CD4-positive, alpha-beta T cell treated with Interleukin-17A for 4 hours (primary cell): ENCODE measurements at regions not wholly inside any gene's neighbourhood (a gene's known extent, or its start where the extent isn't known, plus 50 kb on each side); places are given as distances from the start of the nearest gene placed in this dataset.
"Not testable (repeated sequence)": the region's sequence is repeated elsewhere in the genome, so short reads cannot be mapped to it uniquely, and the experiment has no call there.

Experiments used
- DNase-seq: peaks from one replicate; pipeline ENCODE4 v3.0.0-alpha.2; 2020; ENCODE audit warnings: mixed read lengths

DNA sequence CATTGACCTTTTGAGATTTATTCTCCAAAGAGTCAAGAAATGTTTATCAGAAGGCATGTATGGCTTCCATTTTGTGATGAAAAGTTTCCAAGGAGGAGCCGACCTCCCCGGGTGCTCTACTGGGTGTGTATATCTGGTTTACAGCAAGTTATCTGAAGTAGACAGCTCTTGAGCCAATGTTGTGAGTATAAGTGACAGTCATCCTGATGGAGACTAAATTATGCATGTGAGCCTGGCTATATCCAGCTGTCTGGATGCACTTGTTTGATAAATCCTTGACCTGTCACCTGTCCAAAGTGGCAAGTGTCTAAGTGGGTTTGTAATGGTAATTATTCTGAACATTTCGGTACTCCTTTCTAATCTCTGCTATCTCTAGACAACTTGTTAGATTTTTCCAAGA lies 142.2 kb downstream of the NR2F2 start:
- DNase-seq, result no peak

DNA sequence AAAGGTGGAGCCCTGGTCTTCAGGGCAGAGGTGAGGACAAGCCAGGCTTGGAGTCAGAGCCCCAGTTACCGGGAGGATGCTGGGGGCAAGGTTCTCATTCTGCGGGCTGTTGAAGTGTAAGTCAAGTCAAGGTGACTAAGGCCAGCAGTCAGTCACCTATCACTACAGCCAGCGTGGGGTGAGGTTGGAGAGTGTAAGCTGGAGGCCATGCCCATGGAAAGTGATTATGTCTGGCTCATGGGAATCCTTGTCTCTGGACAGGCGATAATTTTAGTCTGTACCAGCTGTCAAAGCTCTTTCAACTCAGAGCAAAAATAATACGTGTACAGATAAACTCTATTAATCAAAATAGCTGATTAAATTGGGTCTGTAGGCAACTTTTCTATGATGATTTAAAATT lies 143.1 kb downstream of the NR2F2 start:
- no peak for DNase-seq

DNA sequence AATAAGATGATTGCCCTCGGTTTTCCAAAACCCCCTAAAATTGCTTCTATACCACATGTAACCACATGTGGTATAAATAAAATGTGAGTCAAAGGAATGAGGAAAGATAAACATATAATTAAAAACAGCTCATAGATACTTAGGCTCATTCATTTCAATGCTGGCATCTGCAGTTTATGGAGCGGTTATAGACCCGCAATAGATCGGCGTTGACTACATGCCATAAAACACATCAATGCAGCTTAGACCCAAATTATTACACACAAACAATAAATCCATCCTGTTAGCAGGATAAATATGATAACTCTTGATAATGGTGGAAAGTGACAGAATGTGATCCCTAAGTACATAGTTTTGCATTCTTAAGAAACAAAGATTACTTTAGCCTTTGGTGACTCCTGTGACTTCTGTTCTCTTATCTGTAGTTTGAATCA lies 143.7 kb downstream of the NR2F2 start:
- DNase-seq, result no peak

GRCh38 chr15:96477227-96477626 lies 146.7 kb downstream of the NR2F2 start:
- DNase-seq, result no peak

DNA sequence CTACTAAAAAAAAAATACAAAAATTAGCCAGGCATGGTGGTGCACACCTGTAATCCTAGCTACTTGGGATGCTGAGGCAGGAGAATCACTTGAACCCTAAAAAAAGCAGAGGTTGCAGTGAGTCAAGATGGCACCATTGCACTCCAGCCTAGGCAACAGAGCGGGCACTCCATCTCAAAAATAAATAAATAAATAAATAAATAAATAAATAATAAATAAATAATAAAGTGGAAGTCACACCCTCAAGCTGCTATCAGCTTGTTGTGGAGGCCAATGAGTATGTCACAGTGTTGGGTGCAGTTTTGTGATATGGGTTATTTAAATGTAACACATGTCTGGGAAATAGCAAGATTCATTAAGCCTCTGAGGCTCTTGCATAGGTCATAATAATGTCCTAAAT lies 153.9 kb downstream of the NR2F2 start:
- DNase-seq, result not testable (repeated sequence)

DNA sequence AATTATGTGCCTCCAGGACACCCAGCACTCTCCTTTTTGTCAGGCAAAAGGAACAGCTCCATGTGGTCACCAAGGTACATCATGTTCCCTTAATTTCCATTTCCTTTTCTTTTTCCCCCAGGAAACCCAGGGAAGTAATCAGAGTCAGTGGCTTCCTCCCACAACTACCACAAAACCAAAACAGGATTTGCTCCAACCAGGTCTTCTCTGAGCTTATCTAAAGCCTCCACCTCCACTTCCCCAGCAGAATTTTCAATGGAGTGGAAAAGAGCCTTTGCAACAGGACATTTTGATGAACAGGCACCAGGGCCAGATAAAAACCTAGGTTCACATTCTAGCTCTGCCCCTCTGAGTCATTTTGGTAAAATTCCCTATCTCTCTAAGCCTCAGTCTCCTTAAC lies 154.3 kb downstream of the NR2F2 start:
- no peak for DNase-seq

DNA sequence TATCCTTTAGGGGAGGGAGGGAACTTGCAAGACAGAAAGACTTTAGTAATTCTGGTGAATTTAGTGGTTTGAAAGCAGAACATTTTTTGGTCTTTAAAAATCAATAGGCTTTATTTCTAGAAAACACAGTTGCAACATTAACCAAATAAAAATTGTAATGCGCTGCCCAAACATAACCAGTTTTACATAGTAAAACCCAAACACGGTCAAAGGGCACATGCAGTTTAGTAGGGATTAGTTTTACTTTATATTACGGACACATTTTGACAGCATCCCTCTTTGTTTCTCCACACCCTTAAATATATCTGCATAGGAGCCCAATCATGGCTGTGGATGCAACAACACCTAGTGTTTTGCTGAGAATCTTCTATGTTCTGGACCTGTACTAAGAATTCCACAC lies 156.7 kb downstream of the NR2F2 start:
- no peak for DNase-seq

GRCh38 chr15:96491066-96491699 lies 160.7 kb downstream of the NR2F2 start:
- not testable (repeated sequence) for DNase-seq

- DNase-seq, result not testable (repeated sequence)
Observed at GRCh38 chr15:96491700-96492644, 161.5 kb downstream of the NR2F2 start.

DNA sequence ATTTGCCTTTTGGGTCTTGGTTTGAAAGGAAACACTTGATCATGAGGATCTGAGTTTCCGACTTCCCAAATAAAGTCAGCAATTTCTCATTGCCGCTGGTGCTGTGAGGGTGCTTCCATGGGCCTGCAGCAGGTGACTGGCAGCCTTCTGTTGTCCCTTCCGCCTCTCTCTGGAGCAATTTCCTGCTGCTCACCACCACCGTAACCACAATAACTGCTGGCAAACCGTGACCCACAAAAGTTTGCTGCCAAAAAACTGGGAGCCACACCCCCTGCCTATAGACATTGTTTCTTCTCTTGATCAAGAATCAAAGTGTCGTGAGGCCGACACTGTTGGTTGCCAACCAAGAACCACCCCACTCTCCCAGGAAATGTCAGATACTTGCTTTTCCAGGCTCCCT lies 164.0 kb downstream of the NR2F2 start:
- no peak for DNase-seq

DNA sequence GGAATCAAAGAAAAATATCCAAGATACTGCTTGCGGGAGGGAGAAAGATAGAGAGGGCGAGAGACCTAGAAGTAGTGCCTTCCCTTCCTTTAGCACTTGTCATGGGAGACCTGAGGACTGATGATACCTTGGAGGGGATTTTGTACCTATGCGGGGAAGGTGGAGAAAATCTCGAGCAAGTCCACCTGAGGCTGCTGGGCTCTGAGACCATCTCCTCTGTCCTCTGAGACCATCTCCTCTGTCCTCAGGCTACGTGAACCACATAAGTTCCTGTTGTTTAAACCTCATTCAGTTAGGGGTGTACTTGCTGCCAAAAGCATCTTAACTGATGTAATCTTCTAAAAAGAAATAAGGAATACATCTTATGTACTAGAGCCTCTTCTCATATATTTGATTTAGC lies 164.9 kb downstream of the NR2F2 start:
- DNase-seq, result no peak

- DNase-seq, result no peak
Observed at GRCh38 chr15:96497951-96498350, 167.5 kb downstream of the NR2F2 start.

- no peak for DNase-seq
Observed at GRCh38 chr15:96500508-96500907, 170.0 kb downstream of the NR2F2 start.

- no peak for DNase-seq
Observed at GRCh38 chr15:96501362-96501761, 170.9 kb downstream of the NR2F2 start.

GRCh38 chr15:96502196-96502595 lies 171.7 kb downstream of the NR2F2 start:
- no peak for DNase-seq

GRCh38 chr15:96503276-96503675 lies 172.8 kb downstream of the NR2F2 start:
- DNase-seq, result no peak

GRCh38 chr15:96504371-96504770 lies 173.9 kb downstream of the NR2F2 start:
- DNase-seq, result no peak

GRCh38 chr15:96505014-96505413 lies 174.5 kb downstream of the NR2F2 start:
- no peak for DNase-seq

GRCh38 chr15:96514607-96515285 lies 184.2 kb downstream of the NR2F2 start:
- no peak for DNase-seq

DNA sequence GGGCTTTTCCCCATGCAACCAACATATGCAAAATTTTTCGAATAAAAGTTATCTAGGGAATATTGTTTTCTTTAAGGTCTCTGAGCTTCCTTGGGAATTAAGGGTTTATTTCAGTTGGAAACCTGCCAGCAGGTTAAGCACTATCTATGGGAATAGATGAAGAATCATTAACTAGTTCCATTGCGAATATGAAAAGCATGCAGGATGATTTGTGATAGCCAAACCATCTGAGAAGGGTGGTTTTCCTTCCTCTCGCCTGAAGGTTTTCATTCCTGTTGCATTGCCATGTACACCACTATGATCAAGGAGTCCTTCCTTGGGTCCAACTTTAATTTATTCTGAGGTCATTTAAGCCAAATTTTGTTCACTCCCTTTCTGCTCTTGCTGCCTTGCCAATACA lies 184.9 kb downstream of the NR2F2 start:
- DNase-seq, result no peak

GRCh38 chr15:96521386-96521785 lies 190.9 kb downstream of the NR2F2 start:
- no peak for DNase-seq

- DNase-seq, result no peak
Observed at GRCh38 chr15:96524676-96525417, 194.3 kb downstream of the NR2F2 start.

DNA sequence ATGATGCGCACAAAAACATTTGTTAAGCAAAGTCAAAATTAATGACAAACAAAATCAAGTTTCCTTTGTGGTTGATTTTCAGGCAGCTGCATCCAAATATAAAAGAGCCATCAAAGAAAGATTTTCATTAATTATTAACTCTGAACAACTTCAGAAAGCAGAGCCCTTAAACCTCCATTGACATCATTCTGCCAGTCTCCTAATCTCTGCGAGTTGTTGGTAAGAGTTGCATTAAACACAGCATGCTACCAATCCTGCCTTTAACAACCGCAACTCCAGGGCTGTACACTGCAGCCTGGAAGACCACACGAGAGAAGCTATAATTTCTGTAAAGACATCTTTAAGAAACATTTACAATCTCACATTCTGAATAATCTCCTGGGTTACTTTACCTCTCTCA lies 204.6 kb downstream of the NR2F2 start:
- DNase-seq, result no peak
